ENCODE measurements at regions not wholly inside any gene's neighbourhood (a gene's known extent, or its start where the extent isn't known, plus 50 kb on each side); places are given as distances from the start of the nearest gene placed in this dataset.
A peak's percentile ranks its signal among the peaks of the same experiment; 100 is the strongest.

- Histone ChIP-seq H2AK9ac (replicated peaks; ENCODE audit: low read depth, low read length, poor library complexity) (no peak overlapping the region), H3K27ac (ENCODE audit: insufficient read depth, low read length) (no peak overlapping the region), H3K4me3 (ENCODE audit: insufficient read depth, low read depth, low read length) (no peak overlapping the region), H3K9ac (ENCODE audit: low read depth, low read length) (no peak overlapping the region), H3K4ac (ENCODE audit: low read depth, low read length) (no peak overlapping the region), H3K4me1 (ENCODE audit: control insufficient read depth, insufficient read depth, low read length) (no peaks in the 10 kb centered on the region), H3K23ac (ENCODE audit: low read depth, low read length) (no peak overlapping the region), H3K18ac (ENCODE audit: low read depth, low read length) (no peak overlapping the region), H2BK15ac (ENCODE audit: low read depth, low read length) (no peak overlapping the region), H3K56ac (ENCODE audit: extremely low read depth, insufficient read depth, low read length) (no peak overlapping the region), H2BK20ac (ENCODE audit: low read depth, low read length) (no peak overlapping the region), H2AFZ (replicated peaks; ENCODE audit: low read length, poor library complexity) (no peak overlapping the region), H3K14ac (replicated peaks; ENCODE audit: low read depth, low read length) (no peak overlapping the region), H4K91ac (ENCODE audit: insufficient read depth, low read depth, low read length) (no peak overlapping the region), H3K27me3 (ENCODE audit: control insufficient read depth, insufficient read depth, low read length) (no peaks in the 10 kb centered on the region), H2AK5ac (ENCODE audit: low read depth, low read length) (no peak overlapping the region), H3K9me1 (ENCODE audit: insufficient read depth, low read length) (no peaks in the 10 kb centered on the region), H3K36me3 (ENCODE audit: control insufficient read depth, insufficient read depth, low read length) (no peaks in the 10 kb centered on the region), H2BK5ac (ENCODE audit: low read depth, low read length, poor library complexity, severe bottlenecking) (no peak overlapping the region), H3K4me2 (ENCODE audit: low read depth, low read length) (no peak overlapping the region), H4K8ac (ENCODE audit: low read depth in 2 of 2, low read length in 2 of 2) (no peak overlapping the region), H3K9me3 (ENCODE audit: control insufficient read depth, insufficient read depth, low read length) (peaks cover 4% of the 10 kb centered on the region; the same call in 1 of the 2 replicates), H4K5ac (ENCODE audit: low read depth, low read length) (no peak overlapping the region), H4K20me1 (ENCODE audit: insufficient read depth, low read length) (no peaks in the 10 kb centered on the region), H2BK120ac (ENCODE audit: low read depth, low read length) (no peak overlapping the region), H3K79me1 (ENCODE audit: low read depth in 1 of 2, low read length in 2 of 2) (no peaks in the 10 kb centered on the region)
- no peak for DNase-seq
- intact Hi-C loops (cut with micrococcal nuclease) (no loop called here), in situ Hi-C loops (cut with MboI; ENCODE audit: low sequenced_read_pairs) (no loop called here), dilution Hi-C loops (cut with HindIII; ENCODE audit: low sequenced_read_pairs, unreplicated experiment) (no loop called here)
- no TSS peak for BruUV-seq (replicated peaks)
- ChIA-PET POLR2A (ENCODE audit: unreplicated experiment) (no interaction called here), CTCF (no interaction called here)
- no peak for ATAC-seq (ENCODE audit: low read depth)
- TF ChIP-seq RFX5 (IDR thresholded peaks at IDR 0.05; ENCODE audit: low read depth, low read length), result no peak
- no peak for TF ChIP-seq BHLHE40 (IDR thresholded peaks at IDR 0.05; ENCODE audit: low read depth, low read length)
- no peak for TF ChIP-seq ELK1 (IDR thresholded peaks at IDR 0.05; ENCODE audit: borderline replicate concordance, low read depth, low read length)
- no peak for TF ChIP-seq FOS (IDR thresholded peaks at IDR 0.05; ENCODE audit: low read depth, low read length)
- no peak for TF ChIP-seq RCOR1 (IDR thresholded peaks at IDR 0.05; ENCODE audit: insufficient replicate concordance, low read length)
- 0 out of 2 replicates have a peak, but pooled peaks have one; percentile 17 for TF ChIP-seq NFE2L2 (IDR thresholded peaks at IDR 0.05; ENCODE audit: low read depth, low read length)
- TF ChIP-seq CTCF (conservative IDR thresholded peaks at IDR 0.05; ENCODE audit: low read depth, low read length), result no peak
- TF ChIP-seq POLR2A (IDR thresholded peaks at IDR 0.05; ENCODE audit: low read depth, low read length), result no peak
- no CpG with 5 or more reads among the region's 2 CpGs for WGBS, 2 experiments (ENCODE audit: extremely low coverage in 2 of 2, insufficient read length in 1 of 2)
Observed at GRCh38 chr4:97103252-97103651, 1040.0 kb downstream of the STPG2 start.
